ENCODE measurements at regions not wholly inside any gene's neighbourhood (a gene's known extent, or its start where the extent isn't known, plus 50 kb on each side); places are given as distances from the start of the nearest gene placed in this dataset.

DNA sequence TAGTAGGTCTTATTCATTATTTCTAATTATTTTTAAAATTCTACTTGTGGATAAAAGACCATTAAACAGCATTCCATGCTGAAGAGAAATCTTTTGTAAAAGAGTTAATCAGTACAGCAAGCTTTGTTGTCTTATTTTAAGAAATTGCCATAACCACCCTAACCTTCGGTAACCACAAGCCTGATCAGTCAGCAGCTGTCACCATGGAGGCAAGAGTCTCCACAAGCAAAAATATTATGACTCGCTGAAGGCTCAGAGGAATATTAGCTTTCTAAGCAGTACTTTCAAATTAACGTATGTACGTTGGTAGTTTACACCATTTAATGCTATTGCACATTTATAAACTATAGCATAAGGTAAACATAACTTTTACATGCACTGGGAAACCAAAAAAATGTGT lies 650.5 kb upstream of the LINC00305 start (continued):
- TF ChIP-seq ZNF551 (CRISPR knock-in tag; IDR thresholded peaks at IDR 0.05) (no peak), PHF8 (IDR thresholded peaks at IDR 0.05; ENCODE audit: borderline replicate concordance, low read length) (no peak), NR1H2 (CRISPR knock-in tag; IDR thresholded peaks at IDR 0.05) (no peak), SRF (CRISPR knock-in tag; IDR thresholded peaks at IDR 0.05) (no peak), SNRNP70 (optimal IDR thresholded peaks at IDR 0.05; ENCODE audit: low read depth, low read length) (no peak)
- TF ChIP-seq, protein P1, sequence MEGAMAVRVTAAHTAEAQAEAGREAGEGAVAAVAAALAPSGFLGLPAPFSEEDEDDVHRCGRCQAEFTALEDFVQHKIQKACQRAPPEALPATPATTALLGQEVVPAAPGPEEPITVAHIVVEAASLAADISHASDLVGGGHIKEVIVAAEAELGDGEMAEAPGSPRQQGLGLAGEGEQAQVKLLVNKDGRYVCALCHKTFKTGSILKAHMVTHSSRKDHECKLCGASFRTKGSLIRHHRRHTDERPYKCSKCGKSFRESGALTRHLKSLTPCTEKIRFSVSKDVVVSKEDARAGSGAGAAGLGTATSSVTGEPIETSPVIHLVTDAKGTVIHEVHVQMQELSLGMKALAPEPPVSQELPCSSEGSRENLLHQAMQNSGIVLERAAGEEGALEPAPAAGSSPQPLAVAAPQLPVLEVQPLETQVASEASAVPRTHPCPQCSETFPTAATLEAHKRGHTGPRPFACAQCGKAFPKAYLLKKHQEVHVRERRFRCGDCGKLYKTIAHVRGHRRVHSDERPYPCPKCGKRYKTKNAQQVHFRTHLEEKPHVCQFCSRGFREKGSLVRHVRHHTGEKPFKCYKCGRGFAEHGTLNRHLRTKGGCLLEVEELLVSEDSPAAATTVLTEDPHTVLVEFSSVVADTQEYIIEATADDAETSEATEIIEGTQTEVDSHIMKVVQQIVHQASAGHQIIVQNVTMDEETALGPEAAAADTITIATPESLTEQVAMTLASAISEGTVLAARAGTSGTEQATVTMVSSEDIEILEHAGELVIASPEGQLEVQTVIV (CRISPR knock-in tag; IDR thresholded peaks at IDR 0.05; ENCODE audit: borderline replicate concordance), result no peak

DNA sequence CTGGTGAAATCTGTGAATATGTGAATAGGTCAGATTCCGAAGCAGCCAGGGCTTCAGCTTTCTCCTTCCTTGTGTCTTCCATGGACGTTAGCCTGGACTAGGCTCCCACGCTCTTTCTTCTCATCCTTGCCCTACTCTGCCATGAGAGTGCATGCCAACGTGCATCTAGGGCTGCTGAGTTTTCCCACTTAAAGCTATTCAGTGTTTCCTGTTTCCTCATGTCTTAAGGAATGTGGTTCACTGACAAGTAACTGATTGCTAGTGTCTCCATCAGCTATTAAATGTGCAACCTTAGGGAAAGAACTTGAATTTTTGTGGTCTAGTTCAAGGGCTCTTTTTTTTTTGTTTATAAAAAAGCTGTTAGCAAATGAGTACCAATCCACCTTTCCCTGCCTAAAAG lies 642.3 kb upstream of the LINC00305 start:
- CTCF ChIA-PET (ENCODE audit: low intra/inter-chr PET ratio), result no interaction called here
- TF ChIP-seq, protein P2, sequence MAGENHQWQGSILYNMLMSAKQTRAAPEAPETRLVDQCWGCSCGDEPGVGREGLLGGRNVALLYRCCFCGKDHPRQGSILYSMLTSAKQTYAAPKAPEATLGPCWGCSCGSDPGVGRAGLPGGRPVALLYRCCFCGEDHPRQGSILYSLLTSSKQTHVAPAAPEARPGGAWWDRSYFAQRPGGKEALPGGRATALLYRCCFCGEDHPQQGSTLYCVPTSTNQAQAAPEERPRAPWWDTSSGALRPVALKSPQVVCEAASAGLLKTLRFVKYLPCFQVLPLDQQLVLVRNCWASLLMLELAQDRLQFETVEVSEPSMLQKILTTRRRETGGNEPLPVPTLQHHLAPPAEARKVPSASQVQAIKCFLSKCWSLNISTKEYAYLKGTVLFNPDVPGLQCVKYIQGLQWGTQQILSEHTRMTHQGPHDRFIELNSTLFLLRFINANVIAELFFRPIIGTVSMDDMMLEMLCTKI (IDR thresholded peaks at IDR 0.05; ENCODE audit: partially characterized antibody), result no peak
- TF ChIP-seq GATAD2A (IDR thresholded peaks at IDR 0.05), result no peak
- no peak for TF ChIP-seq NR4A1 (CRISPR knock-in tag; IDR thresholded peaks at IDR 0.05)
- TF ChIP-seq NR4A1 (tag; IDR thresholded peaks at IDR 0.05), result no peak
- no peak for TF ChIP-seq LARP7 (IDR thresholded peaks at IDR 0.05)
- no peak for TF ChIP-seq ZNF445 (CRISPR knock-in tag; IDR thresholded peaks at IDR 0.05; ENCODE audit: low read depth)
- TF ChIP-seq ZNF239 (CRISPR knock-in tag; IDR thresholded peaks at IDR 0.05), result no peak
- TF ChIP-seq, protein P3, sequence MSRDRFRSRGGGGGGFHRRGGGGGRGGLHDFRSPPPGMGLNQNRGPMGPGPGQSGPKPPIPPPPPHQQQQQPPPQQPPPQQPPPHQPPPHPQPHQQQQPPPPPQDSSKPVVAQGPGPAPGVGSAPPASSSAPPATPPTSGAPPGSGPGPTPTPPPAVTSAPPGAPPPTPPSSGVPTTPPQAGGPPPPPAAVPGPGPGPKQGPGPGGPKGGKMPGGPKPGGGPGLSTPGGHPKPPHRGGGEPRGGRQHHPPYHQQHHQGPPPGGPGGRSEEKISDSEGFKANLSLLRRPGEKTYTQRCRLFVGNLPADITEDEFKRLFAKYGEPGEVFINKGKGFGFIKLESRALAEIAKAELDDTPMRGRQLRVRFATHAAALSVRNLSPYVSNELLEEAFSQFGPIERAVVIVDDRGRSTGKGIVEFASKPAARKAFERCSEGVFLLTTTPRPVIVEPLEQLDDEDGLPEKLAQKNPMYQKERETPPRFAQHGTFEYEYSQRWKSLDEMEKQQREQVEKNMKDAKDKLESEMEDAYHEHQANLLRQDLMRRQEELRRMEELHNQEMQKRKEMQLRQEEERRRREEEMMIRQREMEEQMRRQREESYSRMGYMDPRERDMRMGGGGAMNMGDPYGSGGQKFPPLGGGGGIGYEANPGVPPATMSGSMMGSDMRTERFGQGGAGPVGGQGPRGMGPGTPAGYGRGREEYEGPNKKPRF (IDR thresholded peaks at IDR 0.05; ENCODE audit: low read depth, low read length), result no peak
- TF ChIP-seq HIVEP1 (CRISPR knock-in tag; IDR thresholded peaks at IDR 0.05), result no peak
- TF ChIP-seq ZNF77 (CRISPR knock-in tag; IDR thresholded peaks at IDR 0.05), result no peak
- TF ChIP-seq SMAD3 (CRISPR knock-in tag; conservative IDR thresholded peaks at IDR 0.05), result no peak
- no peak for TF ChIP-seq KDM4B (IDR thresholded peaks at IDR 0.05; ENCODE audit: borderline replicate concordance in 2 of 2, low read depth in 1 of 2)
- no peak for TF ChIP-seq ATF1 (CRISPR knock-in tag; IDR thresholded peaks at IDR 0.05)
- no peak for TF ChIP-seq ATF1 (tag; IDR thresholded peaks at IDR 0.05)

More for the DNA sequence above, 642.3 kb upstream of the LINC00305 start:
- H3K4me1 ChIP-seq (replicated peaks in 1 of 2; ENCODE audit: control insufficient read depth in 2 of 2, insufficient read depth in 2 of 2, low read length in 2 of 2), result no peaks in the 10 kb centered on the region
- in situ Hi-C loops (cut with MboI), result no loop called here
- FAIRE-seq (no peak), DNase-seq (ENCODE audit: extremely low read depth in 1 of 4, low spot score in 3 of 4) (no peak), ATAC-seq (no peak)
- POLR2A ChIA-PET, result no interaction called here
- no peak overlapping the region for H3K27ac ChIP-seq (ENCODE audit: extremely low read depth, low read depth, low read length)
- no TSS peak for BruUV-seq (replicated peaks)
- no peaks in the 10 kb centered on the region for H3K36me3 ChIP-seq (ENCODE audit: control insufficient read depth, insufficient read depth, low read length)
- no peak overlapping the region for H3K9ac ChIP-seq (ENCODE audit: insufficient read depth in 1 of 2, low read depth in 2 of 2, low read length in 2 of 2)
- no peak overlapping the region for H3K4me3 ChIP-seq
- intact Hi-C loops (cut with micrococcal nuclease), result no loop called here
- no peak overlapping the region for H3K4me2 ChIP-seq (ENCODE audit: insufficient read depth, low read length)
- H3K79me2 ChIP-seq (ENCODE audit: control insufficient read depth, insufficient read depth, low read length), result no peaks in the 10 kb centered on the region
- no peaks in the 10 kb centered on the region for H3K9me3 ChIP-seq (replicated peaks; ENCODE audit: control insufficient read depth, insufficient read depth, low read depth, low read length)
- WGBS (ENCODE audit: insufficient coverage, low coverage, missing lambda C conversion rate), result 0% methylated on average over 3 of the region's 4 CpGs
- no peaks in the 10 kb centered on the region for H3K27me3 ChIP-seq (ENCODE audit: control insufficient read depth in 2 of 2, insufficient read depth in 2 of 2, low read length in 2 of 2)
- no peaks in the 10 kb centered on the region for H3K9me1 ChIP-seq (ENCODE audit: control insufficient read depth, insufficient read depth, low read length)
- H2AFZ ChIP-seq (ENCODE audit: low read depth, low read length), result no peak overlapping the region
- H4K20me1 ChIP-seq (replicated peaks; ENCODE audit: control insufficient read depth, insufficient read depth, low read length), result no peaks in the 10 kb centered on the region

Data from K562 (cell line).